ENCODE measurements at regions not wholly inside any gene's neighbourhood (a gene's known extent, or its start where the extent isn't known, plus 50 kb on each side); places are given as distances from the start of the nearest gene placed in this dataset.

- no peaks in the 10 kb centered on the region for H3K9me3 ChIP-seq (ENCODE audit: control insufficient read depth, insufficient read depth, low read length)
- H3K4me1 ChIP-seq (ENCODE audit: insufficient read depth, low read length), result no peaks in the 10 kb centered on the region
- H3K36me3 ChIP-seq (ENCODE audit: insufficient read depth, low read length), result no peaks in the 10 kb centered on the region
- H3K9ac ChIP-seq (ENCODE audit: low read depth, low read length), result no peak overlapping the region
These were observed 285.8 kb upstream of the FAM174A start for GRCh38 chr5:100249211-100249883.

GRCh38 chr5:100232736-100233135, 302.4 kb upstream of the FAM174A start:
- Histone ChIP-seq H3K9ac (ENCODE audit: low read depth, low read length) (no peak overlapping the region), H3K36me3 (ENCODE audit: insufficient read depth, low read length) (no peaks in the 10 kb centered on the region), H3K4me1 (ENCODE audit: insufficient read depth, low read length) (no peaks in the 10 kb centered on the region; the same call in 1 of the 2 replicates), H3K9me3 (ENCODE audit: control insufficient read depth, insufficient read depth, low read length) (no peaks in the 10 kb centered on the region)

- H3K9me3 ChIP-seq (ENCODE audit: control insufficient read depth, insufficient read depth, low read length), result no peaks in the 10 kb centered on the region
These were observed 346.4 kb upstream of the FAM174A start for GRCh38 chr5:100188778-100189177.

GRCh38 chr5:100188339-100188738, 346.8 kb upstream of the FAM174A start:
- no peaks in the 10 kb centered on the region for H3K36me3 ChIP-seq (ENCODE audit: insufficient read depth, low read length)
- H3K9me3 ChIP-seq (ENCODE audit: control insufficient read depth, insufficient read depth, low read length), result no peaks in the 10 kb centered on the region
- H3K4me1 ChIP-seq (ENCODE audit: insufficient read depth, low read length), result no peaks in the 10 kb centered on the region
- H3K9ac ChIP-seq (ENCODE audit: low read depth, low read length), result no peak overlapping the region

More at GRCh38 chr5:100188778-100189177, 346.4 kb upstream of the FAM174A start:
- Histone ChIP-seq H3K4me1 (ENCODE audit: insufficient read depth, low read length) (no peaks in the 10 kb centered on the region), H3K9ac (ENCODE audit: low read depth, low read length) (no peak overlapping the region), H3K36me3 (ENCODE audit: insufficient read depth, low read length) (no peaks in the 10 kb centered on the region)

- H3K9ac ChIP-seq (ENCODE audit: low read depth, low read length), result no peak overlapping the region
- H3K4me1 ChIP-seq (ENCODE audit: insufficient read depth, low read length), result no peaks in the 10 kb centered on the region
- no peaks in the 10 kb centered on the region for H3K9me3 ChIP-seq (ENCODE audit: control insufficient read depth, insufficient read depth, low read length)
- no peaks in the 10 kb centered on the region for H3K36me3 ChIP-seq (ENCODE audit: insufficient read depth, low read length)
These were observed 349.0 kb upstream of the FAM174A start for GRCh38 chr5:100186181-100186580.

GRCh38 chr5:100182402-100182801, 352.8 kb upstream of the FAM174A start:
- H3K9me3 ChIP-seq (ENCODE audit: control insufficient read depth, insufficient read depth, low read length), result no peaks in the 10 kb centered on the region
- no peaks in the 10 kb centered on the region for H3K36me3 ChIP-seq (ENCODE audit: insufficient read depth, low read length)
- no peaks in the 10 kb centered on the region for H3K4me1 ChIP-seq (ENCODE audit: insufficient read depth, low read length)
- no peak overlapping the region for H3K9ac ChIP-seq (ENCODE audit: low read depth, low read length)

GRCh38 chr5:100175346-100175745, 359.8 kb upstream of the FAM174A start:
- H3K36me3 ChIP-seq (ENCODE audit: insufficient read depth, low read length), result no peaks in the 10 kb centered on the region
- no peak overlapping the region for H3K9ac ChIP-seq (ENCODE audit: low read depth, low read length)
- no peaks in the 10 kb centered on the region for H3K4me1 ChIP-seq (ENCODE audit: insufficient read depth, low read length)
- no peaks in the 10 kb centered on the region for H3K9me3 ChIP-seq (ENCODE audit: control insufficient read depth, insufficient read depth, low read length)

GRCh38 chr5:100165309-100165708, 369.9 kb upstream of the FAM174A start:
- peaks cover 11% of the 10 kb centered on the region; the same call in 1 of the 2 replicates for H3K9me3 ChIP-seq (ENCODE audit: control insufficient read depth, insufficient read depth, low read length)
- H3K4me1 ChIP-seq (ENCODE audit: insufficient read depth, low read length), result no peaks in the 10 kb centered on the region
- no peak overlapping the region for H3K9ac ChIP-seq (ENCODE audit: low read depth, low read length)
- no peaks in the 10 kb centered on the region for H3K36me3 ChIP-seq (ENCODE audit: insufficient read depth, low read length)

- Histone ChIP-seq H3K9me3 (ENCODE audit: control insufficient read depth, insufficient read depth, low read length) (peaks cover 11% of the 10 kb centered on the region; the same call in 1 of the 2 replicates), H3K36me3 (ENCODE audit: insufficient read depth, low read length) (no peaks in the 10 kb centered on the region), H3K4me1 (ENCODE audit: insufficient read depth, low read length) (no peaks in the 10 kb centered on the region), H3K9ac (ENCODE audit: low read depth, low read length) (no peak overlapping the region)
These were observed 373.3 kb upstream of the FAM174A start for GRCh38 chr5:100161868-100162267.

GRCh38 chr5:100157066-100157465, 378.1 kb upstream of the FAM174A start:
- Histone ChIP-seq H3K9ac (ENCODE audit: low read depth, low read length) (no peak overlapping the region), H3K9me3 (ENCODE audit: control insufficient read depth, insufficient read depth, low read length) (peaks cover 1% of the 10 kb centered on the region; the same call in 1 of the 2 replicates), H3K36me3 (ENCODE audit: insufficient read depth, low read length) (no peaks in the 10 kb centered on the region)

GRCh38 chr5:100148239-100148638, 386.9 kb upstream of the FAM174A start:
- no peaks in the 10 kb centered on the region for H3K36me3 ChIP-seq (ENCODE audit: insufficient read depth, low read length)

More at GRCh38 chr5:100157066-100157465, 378.1 kb upstream of the FAM174A start:
- H3K4me1 ChIP-seq (ENCODE audit: insufficient read depth, low read length), result no peaks in the 10 kb centered on the region

GRCh38 chr5:100142607-100143006, 392.6 kb upstream of the FAM174A start:
- H3K9ac ChIP-seq (ENCODE audit: low read depth, low read length), result no peak overlapping the region
- H3K9me3 ChIP-seq (ENCODE audit: control insufficient read depth, insufficient read depth, low read length), result no peaks in the 10 kb centered on the region
- no peaks in the 10 kb centered on the region for H3K4me1 ChIP-seq (ENCODE audit: insufficient read depth, low read length)
- no peaks in the 10 kb centered on the region for H3K36me3 ChIP-seq (ENCODE audit: insufficient read depth, low read length)

More at GRCh38 chr5:100148239-100148638, 386.9 kb upstream of the FAM174A start:
- Histone ChIP-seq H3K4me1 (ENCODE audit: insufficient read depth, low read length) (no peaks in the 10 kb centered on the region), H3K9ac (ENCODE audit: low read depth, low read length) (no peak overlapping the region), H3K9me3 (ENCODE audit: control insufficient read depth, insufficient read depth, low read length) (no peaks in the 10 kb centered on the region)

GRCh38 chr5:100131161-100131560, 404.0 kb upstream of the FAM174A start:
- H3K9me3 ChIP-seq (ENCODE audit: control insufficient read depth, insufficient read depth, low read length), result no peaks in the 10 kb centered on the region
- H3K4me1 ChIP-seq (ENCODE audit: insufficient read depth, low read length), result no peaks in the 10 kb centered on the region
- H3K9ac ChIP-seq (ENCODE audit: low read depth, low read length), result no peak overlapping the region
- H3K36me3 ChIP-seq (ENCODE audit: insufficient read depth, low read length), result no peaks in the 10 kb centered on the region

GRCh38 chr5:100130307-100130706, 404.9 kb upstream of the FAM174A start:
- no peaks in the 10 kb centered on the region for H3K4me1 ChIP-seq (ENCODE audit: insufficient read depth, low read length)
- H3K9ac ChIP-seq (ENCODE audit: low read depth, low read length), result no peak overlapping the region
- no peaks in the 10 kb centered on the region for H3K36me3 ChIP-seq (ENCODE audit: insufficient read depth, low read length)
- no peaks in the 10 kb centered on the region for H3K9me3 ChIP-seq (ENCODE audit: control insufficient read depth, insufficient read depth, low read length)

- Histone ChIP-seq H3K4me1 (ENCODE audit: insufficient read depth, low read length) (no peaks in the 10 kb centered on the region; the same call in 1 of the 2 replicates), H3K36me3 (ENCODE audit: insufficient read depth, low read length) (no peaks in the 10 kb centered on the region), H3K9me3 (ENCODE audit: control insufficient read depth, insufficient read depth, low read length) (no peaks in the 10 kb centered on the region), H3K9ac (ENCODE audit: low read depth, low read length) (no peak overlapping the region)
These were observed 415.3 kb upstream of the FAM174A start for GRCh38 chr5:100119903-100120302.

Data from ES-I3 (cell line).